GM10248 (cell line): ENCODE measurements at regions not wholly inside any gene's neighbourhood (a gene's known extent, or its start where the extent isn't known, plus 50 kb on each side); places are given as distances from the start of the nearest gene placed in this dataset.

Source experiments
- CTCF ChIA-PET: fragments of 300-600 bp; sonication (Branson Sonifier 250); formaldehyde crosslinking; extraction: SDS; loops from one replicate; lab custom pipeline; 2021; ENCODE audit warnings: antibody characterized with exemption; lab: Yijun Ruan, JAX
- POLR2A ChIA-PET: fragments of 350-650 bp; sonication (Branson Sonifier 250); formaldehyde crosslinking; extraction: SDS; loops from one replicate; lab custom pipeline; 2020; ENCODE audit warnings: antibody characterized with exemption; lab: Yijun Ruan, JAX
- DNase-seq: peaks from one replicate; pipeline ENCODE4 v3.0.0; 2012; ENCODE audit errors: extremely low spot score
- CTCF ChIP-seq: IDR thresholded peaks from 2 replicates; pipeline ENCODE4 v1.5.1; 2012; ENCODE audit warnings: mild to moderate bottlenecking, low read depth; ENCODE audit errors: extremely low read depth, missing control alignments, control extremely low read depth

GRCh38 chr6:104325341-104326172 lies 534.2 kb downstream of the HACE1 start:
- ChIA-PET CTCF (interaction anchor here (0.6 to 2.1 kb wide), 11 partner anchors 9 to 646 kb away, joined by 3 to 6 read pairs (median 3); no protein-coding TSS in a partner anchor), POLR2A (no interaction called here)
- peak; percentile 43 for TF ChIP-seq CTCF
- peak; percentile 15 for DNase-seq

DNA sequence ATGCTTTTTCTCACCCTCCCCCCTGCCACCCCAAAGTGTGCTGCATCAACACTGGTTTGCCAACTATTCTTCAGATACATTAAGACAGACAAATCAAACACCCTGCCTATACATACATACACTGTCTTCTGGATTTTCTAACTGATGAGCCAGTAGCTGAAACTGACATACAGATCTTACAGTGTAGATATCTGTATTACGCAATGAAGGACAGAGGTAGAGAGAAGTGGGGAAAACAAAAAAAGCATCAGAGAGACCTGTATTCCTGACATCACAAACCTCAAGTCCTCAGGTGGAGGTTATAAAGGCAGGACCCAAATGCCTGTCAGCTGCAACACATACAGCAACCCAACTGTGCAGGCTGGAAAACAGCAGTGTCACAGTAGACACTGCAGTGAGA lies 535.4 kb downstream of the HACE1 start:
- no peak for DNase-seq
- ChIA-PET CTCF (interaction anchor here (0.8 to 1.9 kb wide), 4 partner anchors 11 to 202 kb away, joined by 3 to 6 read pairs (median 4); no protein-coding TSS in a partner anchor), POLR2A (no interaction called here)
- no peak for TF ChIP-seq CTCF

DNA sequence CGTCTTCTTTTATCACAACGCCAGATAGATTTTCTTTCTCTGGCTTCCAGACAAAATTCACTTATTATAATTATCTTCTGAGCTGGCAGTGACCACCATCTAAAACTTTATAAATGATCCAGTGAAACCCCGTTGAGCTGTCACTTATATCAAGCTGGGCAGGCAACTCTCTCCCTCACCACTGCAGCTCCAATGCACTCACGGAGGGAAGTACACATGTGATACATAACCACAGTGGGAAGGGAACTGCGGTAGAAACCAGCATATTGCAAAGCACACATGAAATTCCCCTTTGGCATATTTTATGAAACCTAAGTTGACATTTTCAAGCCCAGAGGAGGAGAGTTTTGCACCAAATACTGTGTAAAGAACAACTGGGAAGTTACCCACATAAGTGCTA lies 536.9 kb downstream of the HACE1 start:
- ChIA-PET POLR2A (no interaction called here), CTCF (interaction anchor here (0.8 to 1.1 kb wide), 2 partner anchors 12 to 14 kb away, joined by 3 to 5 read pairs; no protein-coding TSS in a partner anchor)
- no peak for TF ChIP-seq CTCF
- no peak for DNase-seq

GRCh38 chr6:104321301-104321700 lies 538.4 kb downstream of the HACE1 start:
- ChIA-PET POLR2A (no interaction called here), CTCF (interaction anchor here (0.8 kb wide), 1 partner anchor 204 kb away, joined by 3 read pairs; no protein-coding TSS in a partner anchor)
- DNase-seq = no peak
- no peak for TF ChIP-seq CTCF

DNA sequence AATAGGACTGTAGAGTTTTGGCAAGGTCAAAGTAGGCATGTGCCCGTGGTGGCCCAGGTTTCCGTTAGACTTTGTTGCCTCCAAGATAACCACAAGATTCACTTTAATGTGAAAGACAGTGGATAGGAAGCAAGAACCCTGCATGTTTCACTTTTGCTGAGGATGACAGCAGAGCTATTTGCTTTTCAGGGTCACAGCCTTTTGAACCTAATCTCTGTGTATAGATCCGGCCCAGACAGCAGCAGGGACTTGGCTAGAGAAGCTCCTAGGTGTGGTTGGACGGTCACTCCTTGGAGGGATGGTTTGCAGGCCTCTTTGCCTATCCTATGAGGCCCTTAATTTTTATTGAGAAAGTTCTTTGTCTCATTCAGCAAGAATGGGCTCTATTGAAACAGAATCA lies 538.8 kb downstream of the HACE1 start:
- ChIA-PET CTCF (interaction anchor here (0.6 to 0.8 kb wide), 2 partner anchors 10 to 205 kb away, joined by 3 read pairs; no protein-coding TSS in a partner anchor), POLR2A (no interaction called here)
- DNase-seq = no peak
- no peak for TF ChIP-seq CTCF

GRCh38 chr6:104312851-104313250 lies 546.9 kb downstream of the HACE1 start:
- DNase-seq = no peak
- TF ChIP-seq CTCF = no peak
- CTCF ChIA-PET = interaction anchor here (0.6 kb wide), 1 partner anchor 98 kb away, joined by 3 read pairs; no protein-coding TSS in a partner anchor

More at GRCh38 chr6:104312851-104313250, 546.9 kb downstream of the HACE1 start:
- POLR2A ChIA-PET = no interaction called here
